Tibial nerve (tissue), 4 donors: ENCODE measurements at regions not wholly inside any gene's neighbourhood (a gene's known extent, or its start where the extent isn't known, plus 50 kb on each side); places are given as distances from the start of the nearest gene placed in this dataset.

Experiments used
- DNase-seq, 2 donors: peaks; one replicate each; pipeline ENCODE4 v3.0.0-alpha.2; 2019; ENCODE audit warnings: low spot score in 2 of 2
- H3K27ac ChIP-seq, 4 donors: fragments of 200-600 bp; sonication (generic) in 3 of 4; one replicate each; pipeline ENCODE4 v1.5.1; 2017 to 2019; ENCODE audit warnings: mild to moderate bottlenecking in 1 of 4
- H3K27me3 ChIP-seq, 2 donors: fragments of 200-600 bp; sonication (generic) in 1 of 2; one replicate each; pipeline versions ENCODE4 v1.5.1 to v1.6.0; 2017 to 2019
- H3K36me3 ChIP-seq, 3 donors: fragments of 200-600 bp; sonication (generic); one replicate each; pipeline ENCODE4 v1.5.1; 2018 to 2019
- H3K4me1 ChIP-seq, 4 donors: fragments of 200-600 bp; sonication (generic) in 3 of 4; one replicate each; pipeline ENCODE4 v1.5.1; 2017 to 2019
- H3K4me3 ChIP-seq, 4 donors: fragments of 200-600 bp; sonication (generic) in 3 of 4; one replicate each; pipeline ENCODE4 v1.5.1; 2017 to 2019; ENCODE audit warnings: mild to moderate bottlenecking in 1 of 4, moderate library complexity in 1 of 4
- H3K9me3 ChIP-seq, 4 donors: fragments of 200-600 bp; sonication (generic) in 3 of 4; one replicate each; pipeline ENCODE4 v1.5.1; 2017 to 2019
- EP300 ChIP-seq, 2 donors: sonication (generic); formaldehyde crosslinking; IDR thresholded peaks; one replicate each; pipeline ENCODE4 v1.6.1; 2017; ENCODE audit warnings: antibody characterized with exemption in 2 of 2, mild to moderate bottlenecking in 1 of 2
- POLR2A ChIP-seq, 2 donors: fragments of 450-650 bp; IDR thresholded peaks; one replicate each; pipeline ENCODE4 v1.6.1; 2017; ENCODE audit warnings: antibody characterized with exemption in 2 of 2, mild to moderate bottlenecking in 2 of 2, moderate library complexity in 2 of 2
- WGBS, 2 donors: methylation state at CpG; one replicate each; pipeline ENCODE4 v1.1.5; 2018; 5-methylcytosine and 5-hydroxymethylcytosine counted together
- TF ChIP-seq, protein P1 (sequence below), 5 experiments: fragments of 200-600 bp in 3 of 5; fragments of 450-650 bp in 2 of 5; sonication (generic) in 3 of 5; IDR thresholded peaks; one replicate each; pipeline ENCODE4 v1.5.1; 2016 to 2019; ENCODE audit warnings: antibody characterized with exemption in 5 of 5, mild to moderate bottlenecking in 3 of 5, moderate library complexity in 2 of 5

DNA sequence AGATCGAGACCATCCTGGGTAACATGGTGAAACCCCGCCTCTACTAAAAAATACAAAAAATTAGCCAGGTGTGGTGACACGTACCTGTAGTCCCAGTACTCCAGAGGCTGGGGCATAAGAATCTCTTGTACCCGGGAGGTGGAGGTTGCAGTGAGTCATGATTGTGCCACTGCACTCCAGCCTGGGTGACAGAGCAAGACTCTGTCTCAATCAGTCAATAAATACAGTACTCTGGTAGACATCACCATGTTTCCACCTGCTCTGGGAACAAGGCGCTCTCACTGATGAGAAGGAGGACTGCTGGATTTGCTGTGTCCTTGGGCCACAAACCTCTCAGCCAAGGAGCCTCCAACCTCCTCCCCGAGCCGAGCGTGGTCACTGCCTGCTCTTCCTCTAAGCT is 154.2 kb upstream of the ZNF236 start:
- no peaks in the 10 kb centered on the region for H3K27me3 ChIP-seq
- no peak for TF ChIP-seq POLR2A (IDR thresholded peaks at IDR 0.05)
- TF ChIP-seq, protein P1, sequence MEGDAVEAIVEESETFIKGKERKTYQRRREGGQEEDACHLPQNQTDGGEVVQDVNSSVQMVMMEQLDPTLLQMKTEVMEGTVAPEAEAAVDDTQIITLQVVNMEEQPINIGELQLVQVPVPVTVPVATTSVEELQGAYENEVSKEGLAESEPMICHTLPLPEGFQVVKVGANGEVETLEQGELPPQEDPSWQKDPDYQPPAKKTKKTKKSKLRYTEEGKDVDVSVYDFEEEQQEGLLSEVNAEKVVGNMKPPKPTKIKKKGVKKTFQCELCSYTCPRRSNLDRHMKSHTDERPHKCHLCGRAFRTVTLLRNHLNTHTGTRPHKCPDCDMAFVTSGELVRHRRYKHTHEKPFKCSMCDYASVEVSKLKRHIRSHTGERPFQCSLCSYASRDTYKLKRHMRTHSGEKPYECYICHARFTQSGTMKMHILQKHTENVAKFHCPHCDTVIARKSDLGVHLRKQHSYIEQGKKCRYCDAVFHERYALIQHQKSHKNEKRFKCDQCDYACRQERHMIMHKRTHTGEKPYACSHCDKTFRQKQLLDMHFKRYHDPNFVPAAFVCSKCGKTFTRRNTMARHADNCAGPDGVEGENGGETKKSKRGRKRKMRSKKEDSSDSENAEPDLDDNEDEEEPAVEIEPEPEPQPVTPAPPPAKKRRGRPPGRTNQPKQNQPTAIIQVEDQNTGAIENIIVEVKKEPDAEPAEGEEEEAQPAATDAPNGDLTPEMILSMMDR (IDR thresholded peaks at IDR 0.05), result no peak
- no peak for TF ChIP-seq EP300 (IDR thresholded peaks at IDR 0.05)
- H3K27ac ChIP-seq, result no peak overlapping the region
- no peaks in the 10 kb centered on the region for H3K36me3 ChIP-seq
- WGBS, 2 donors, result 95 to 99% methylated on average over 7 to 8 of the region's 8 CpGs
- DNase-seq, result no peak
- no peaks in the 10 kb centered on the region for H3K9me3 ChIP-seq
- peaks cover 0 to 12% (median 0%) of the 10 kb centered on the region in 4 donors for H3K4me1 ChIP-seq
- H3K4me3 ChIP-seq, result no peak overlapping the region

DNA sequence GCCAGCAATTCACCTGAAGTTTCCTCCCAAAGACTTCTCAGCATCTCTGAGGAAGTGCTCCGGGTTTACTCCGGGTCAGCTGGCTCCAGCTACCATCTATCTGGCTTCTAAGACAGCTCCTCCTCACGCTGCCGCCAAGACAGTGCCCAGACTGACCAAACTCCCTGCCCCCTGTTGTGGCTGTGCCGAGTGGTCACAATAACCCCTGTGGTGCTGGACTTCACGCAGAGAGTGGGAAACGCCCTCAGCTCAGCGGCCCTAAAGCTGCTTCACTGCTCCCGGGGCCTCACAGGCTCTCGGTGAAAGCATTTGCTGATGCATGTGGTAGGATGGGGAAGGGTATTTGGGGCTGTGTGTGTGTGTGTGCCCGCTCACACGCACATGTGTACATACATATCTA is 154.8 kb upstream of the ZNF236 start:
- Histone ChIP-seq H3K4me1 (peaks cover 0 to 12% (median 0%) of the 10 kb centered on the region in 4 donors), H3K4me3 (no peak overlapping the region), H3K27me3 (no peaks in the 10 kb centered on the region), H3K9me3 (no peaks in the 10 kb centered on the region), H3K36me3 (no peaks in the 10 kb centered on the region), H3K27ac (no peak overlapping the region)
- WGBS, 2 donors, result 84 to 86% methylated on average over 12 of the region's 12 CpGs
- no peak for TF ChIP-seq EP300 (IDR thresholded peaks at IDR 0.05)
- TF ChIP-seq, protein P1 (IDR thresholded peaks at IDR 0.05), result no peak
- TF ChIP-seq POLR2A (IDR thresholded peaks at IDR 0.05), result no peak
- DNase-seq, result no peak

DNA sequence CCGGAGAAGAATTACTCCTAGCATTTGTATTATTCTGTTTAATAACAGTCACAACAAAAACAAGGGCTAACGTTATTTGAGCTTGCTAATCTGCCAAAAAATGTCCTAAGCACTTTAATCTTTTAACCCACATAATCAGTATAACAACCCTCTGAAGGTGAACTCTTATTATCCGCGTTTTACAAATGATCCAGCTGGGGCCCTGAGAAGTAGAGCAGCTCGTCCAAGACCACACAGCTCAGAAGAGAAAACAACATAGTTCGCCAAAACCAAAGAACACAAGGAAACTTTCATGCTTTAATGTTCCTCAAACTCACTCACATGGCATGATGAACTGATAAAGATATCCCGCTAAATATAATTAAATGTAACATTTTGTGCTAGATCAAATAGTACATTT is 159.7 kb upstream of the ZNF236 start:
- TF ChIP-seq POLR2A (IDR thresholded peaks at IDR 0.05), result no peak
- TF ChIP-seq EP300 (IDR thresholded peaks at IDR 0.05), result peak in 1 of 2 donors; percentile 12
- H3K27ac ChIP-seq, result peak overlapping the region in 1 of 4 donors; percentile 26

DNA sequence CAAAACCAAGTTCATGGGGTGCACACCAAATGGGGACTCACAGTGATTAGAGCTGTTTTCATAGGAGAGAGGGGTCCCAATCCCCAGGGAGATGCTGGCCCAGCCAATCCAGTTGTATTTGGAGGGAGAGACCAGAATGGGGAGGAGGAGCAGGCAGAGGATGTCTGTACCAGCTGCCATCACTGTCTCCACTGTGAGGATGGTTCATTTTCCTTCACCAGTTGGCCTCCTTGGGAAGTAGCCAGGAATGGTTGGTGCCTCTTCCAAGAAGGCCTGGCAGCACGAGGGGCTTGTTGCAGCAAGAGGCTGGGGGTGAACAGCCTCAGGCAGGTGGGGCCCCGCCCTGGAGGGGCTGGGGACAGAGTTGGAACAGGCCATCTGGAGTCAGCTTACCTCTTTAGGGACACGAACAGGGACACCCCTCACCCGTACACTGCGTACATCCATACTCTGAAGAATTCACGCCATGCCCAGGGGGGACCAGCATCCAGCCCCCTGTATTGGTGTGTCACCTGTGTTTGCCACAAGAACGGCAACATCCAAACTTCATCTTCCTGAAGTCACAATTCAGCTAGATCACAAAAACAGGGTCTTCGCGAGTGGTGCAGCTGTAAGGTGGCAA is 161.7 kb upstream of the ZNF236 start:
- H3K4me1 ChIP-seq, result no peaks in the 10 kb centered on the region
- no peaks in the 10 kb centered on the region for H3K9me3 ChIP-seq
- no peak overlapping the region for H3K4me3 ChIP-seq
- H3K27ac ChIP-seq, result no peak overlapping the region
- H3K36me3 ChIP-seq, result no peaks in the 10 kb centered on the region
- 77 to 88% methylated on average over 9 of the region's 9 CpGs for WGBS, 2 donors
- H3K27me3 ChIP-seq, result no peaks in the 10 kb centered on the region
- TF ChIP-seq, protein P1 (IDR thresholded peaks at IDR 0.05), result no peak
- TF ChIP-seq EP300 (IDR thresholded peaks at IDR 0.05), result no peak
- no peak for TF ChIP-seq POLR2A (IDR thresholded peaks at IDR 0.05)
- no peak for DNase-seq

More for the DNA sequence above, 159.7 kb upstream of the ZNF236 start:
- Histone ChIP-seq H3K36me3 (no peaks in the 10 kb centered on the region), H3K9me3 (no peaks in the 10 kb centered on the region), H3K4me1 (no peaks in the 10 kb centered on the region), H3K27me3 (no peaks in the 10 kb centered on the region), H3K4me3 (no peak overlapping the region)
- DNase-seq, result no peak
- WGBS, 2 donors, result 43 to 45% methylated on average over 7 of the region's 7 CpGs

DNA sequence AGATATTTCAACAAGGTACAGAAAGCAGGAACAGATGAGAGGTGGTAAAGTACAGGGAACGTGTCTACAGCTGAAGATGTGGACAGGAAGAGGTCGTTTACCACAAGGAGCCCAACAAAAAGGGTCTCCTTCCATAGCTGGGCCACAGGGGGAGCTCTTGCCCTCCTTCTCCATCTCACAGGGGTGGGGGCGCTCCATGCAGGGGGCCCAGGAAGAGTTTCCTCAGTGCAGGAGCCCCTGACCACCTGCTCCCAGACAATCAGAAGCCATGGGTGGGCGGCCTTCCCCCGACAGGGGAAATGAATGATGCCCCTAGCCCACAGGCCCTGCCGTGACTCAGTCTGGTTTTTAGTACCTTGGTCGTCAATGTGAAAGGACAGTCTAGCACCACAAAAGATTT is 163.6 kb upstream of the ZNF516 start:
- H3K27ac ChIP-seq, result no peak overlapping the region
- peaks cover 0 to 4% of the 10 kb centered on the region in 2 donors for H3K27me3 ChIP-seq
- H3K4me3 ChIP-seq, result no peak overlapping the region
- no peak for DNase-seq
- TF ChIP-seq, protein P1 (IDR thresholded peaks at IDR 0.05), result peak in 1 of 5 experiments; percentile 17
- TF ChIP-seq EP300 (IDR thresholded peaks at IDR 0.05) (no peak), POLR2A (IDR thresholded peaks at IDR 0.05) (no peak)
- no peaks in the 10 kb centered on the region for H3K9me3 ChIP-seq
- H3K36me3 ChIP-seq, result no peaks in the 10 kb centered on the region
- H3K4me1 ChIP-seq, result no peaks in the 10 kb centered on the region
- 54 to 57% methylated on average over 7 of the region's 7 CpGs for whole genome bisulfite sequencing, 2 donors
